Activated T-cell treated with anti-CD3 and anti-CD28 coated beads for 48 hours (primary cell): ENCODE measurements at regions not wholly inside any gene's neighbourhood (a gene's known extent, or its start where the extent isn't known, plus 50 kb on each side); places are given as distances from the start of the nearest gene placed in this dataset.
"Not testable (repeated sequence)": the region's sequence is repeated elsewhere in the genome, so short reads cannot be mapped to it uniquely, and the experiment has no call there.

Experiments used
- DNase-seq: peaks from one replicate; pipeline ENCODE4 v3.0.0-alpha.2; 2020; ENCODE audit warnings: low read depth

GRCh38 chr16:31745900-31746299 is 127.7 kb upstream of the ZNF267 start:
- DNase-seq: no peak

GRCh38 chr16:31754998-31755615 is 118.5 kb upstream of the ZNF267 start:
- DNase-seq: no peak

GRCh38 chr16:31764103-31764502 is 109.5 kb upstream of the ZNF267 start:
- DNase-seq: no peak

- DNase-seq: no peak
Measured at GRCh38 chr16:31767267-31767666, 106.3 kb upstream of the ZNF267 start.

- no peak for DNase-seq
Measured at GRCh38 chr16:31780342-31780741, 93.3 kb upstream of the ZNF267 start.

- DNase-seq: no peak
Measured at GRCh38 chr16:31785126-31785525, 88.5 kb upstream of the ZNF267 start.

GRCh38 chr16:31807086-31807485 is 66.5 kb upstream of the ZNF267 start:
- DNase-seq: no peak

- no peak for DNase-seq
Measured at GRCh38 chr16:31810863-31811262, 62.7 kb upstream of the ZNF267 start.

- not testable (repeated sequence) for DNase-seq
Measured at GRCh38 chr16:31816141-31816540, 57.5 kb upstream of the ZNF267 start.

GRCh38 chr16:31819386-31819785 is 54.2 kb upstream of the ZNF267 start:
- no peak for DNase-seq

GRCh38 chr16:31819948-31820347 is 53.7 kb upstream of the ZNF267 start:
- DNase-seq: no peak
